ENCODE measurements at regions not wholly inside any gene's neighbourhood (a gene's known extent, or its start where the extent isn't known, plus 50 kb on each side); places are given as distances from the start of the nearest gene placed in this dataset.
A peak's percentile ranks its signal among the peaks of the same experiment; 100 is the strongest.

DNA sequence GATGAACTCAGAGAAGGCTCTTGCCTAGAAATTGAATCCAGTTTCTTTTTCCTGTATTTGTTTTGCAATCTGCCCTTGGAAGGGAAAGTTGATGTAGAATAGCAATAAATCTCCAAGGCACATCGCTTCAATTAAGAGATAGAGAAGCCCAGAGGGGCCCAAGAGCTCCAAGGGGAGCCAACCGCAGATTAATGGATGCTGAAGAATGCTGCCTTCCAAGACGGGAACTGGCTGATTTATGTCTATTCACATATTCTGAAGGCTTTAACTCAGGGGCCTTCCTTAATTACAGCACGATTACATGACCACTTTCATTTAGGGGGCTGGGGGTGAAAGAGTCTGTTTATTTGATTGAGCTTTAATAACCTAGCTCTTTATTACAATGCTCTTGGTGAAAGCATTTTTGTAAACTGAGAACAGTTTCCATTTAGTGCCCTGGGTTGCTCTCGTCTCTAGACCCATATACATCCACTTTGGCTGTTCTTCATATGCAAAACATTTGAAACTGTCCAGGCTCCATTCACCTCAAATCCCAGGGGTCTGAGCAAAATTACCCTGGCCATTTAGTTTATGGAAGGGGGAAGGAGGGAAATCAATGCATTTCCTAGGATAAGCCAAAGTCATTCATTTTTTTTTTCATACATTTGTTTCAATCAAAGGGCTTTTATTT, 87.4 kb upstream of the CLDN14 start (continued):
- no peak for TF ChIP-seq ZNF776 (tag by site-specific recombination; IDR thresholded peaks at IDR 0.05; ENCODE audit: borderline replicate concordance)
- peak; percentile 99 for TF ChIP-seq ZNF561 (tag by site-specific recombination; IDR thresholded peaks at IDR 0.05; ENCODE audit: borderline replicate concordance)
- TF ChIP-seq ZNF214 (tag by site-specific recombination; IDR thresholded peaks at IDR 0.05; ENCODE audit: borderline replicate concordance), result no peak
- no peak for TF ChIP-seq PRDM1 (tag by site-specific recombination; IDR thresholded peaks at IDR 0.05)
- TF ChIP-seq ZNF433 (tag by site-specific recombination; IDR thresholded peaks at IDR 0.05; ENCODE audit: low read depth), result no peak
- TF ChIP-seq ZNF530 (tag by site-specific recombination; IDR thresholded peaks at IDR 0.05; ENCODE audit: low read depth), result no peak
- peak; percentile 11; the same call in 1 of the 2 replicates for TF ChIP-seq ZNF426 (tag by site-specific recombination; IDR thresholded peaks at IDR 0.05)
- no peak for TF ChIP-seq EGR2 (tag by site-specific recombination; IDR thresholded peaks at IDR 0.05; ENCODE audit: low read depth)
- no peak for TF ChIP-seq HOXC10 (CRISPR knock-in tag; IDR thresholded peaks at IDR 0.05)
- no peak for TF ChIP-seq ZNF354C (tag by site-specific recombination; IDR thresholded peaks at IDR 0.05; ENCODE audit: borderline replicate concordance, low read depth)
- peak; percentile 85; the same call in 1 of the 2 replicates for TF ChIP-seq ZNF10 (tag by site-specific recombination; IDR thresholded peaks at IDR 0.05)
- TF ChIP-seq HOXA7 (CRISPR knock-in tag; IDR thresholded peaks at IDR 0.05; ENCODE audit: borderline replicate concordance), result no peak
- TF ChIP-seq ZNF670 (tag by site-specific recombination; IDR thresholded peaks at IDR 0.05; ENCODE audit: low read depth), result no peak
- peak; percentile 85 for TF ChIP-seq ZNF324 (tag by site-specific recombination; IDR thresholded peaks at IDR 0.05)
- no peak for TF ChIP-seq ZNF501 (tag by site-specific recombination; IDR thresholded peaks at IDR 0.05)
- no peak; the same call in 1 of the 2 replicates for TF ChIP-seq SCRT1 (tag by site-specific recombination; IDR thresholded peaks at IDR 0.05; ENCODE audit: borderline replicate concordance)
- TF ChIP-seq ZNF239 (tag by site-specific recombination; IDR thresholded peaks at IDR 0.05), result no peak
- TF ChIP-seq ZNF521 (tag by site-specific recombination; IDR thresholded peaks at IDR 0.05), result no peak
- no peak for TF ChIP-seq ZFP37 (tag by site-specific recombination; IDR thresholded peaks at IDR 0.05)
- TF ChIP-seq ZBTB21 (tag by site-specific recombination; IDR thresholded peaks at IDR 0.05), result peak; percentile 75; the same call in 1 of the 2 replicates
- TF ChIP-seq ZNF624 (tag by site-specific recombination; IDR thresholded peaks at IDR 0.05), result 0 out of 2 replicates have a peak, but pooled peaks have one; percentile 77
- TF ChIP-seq, protein P1, sequence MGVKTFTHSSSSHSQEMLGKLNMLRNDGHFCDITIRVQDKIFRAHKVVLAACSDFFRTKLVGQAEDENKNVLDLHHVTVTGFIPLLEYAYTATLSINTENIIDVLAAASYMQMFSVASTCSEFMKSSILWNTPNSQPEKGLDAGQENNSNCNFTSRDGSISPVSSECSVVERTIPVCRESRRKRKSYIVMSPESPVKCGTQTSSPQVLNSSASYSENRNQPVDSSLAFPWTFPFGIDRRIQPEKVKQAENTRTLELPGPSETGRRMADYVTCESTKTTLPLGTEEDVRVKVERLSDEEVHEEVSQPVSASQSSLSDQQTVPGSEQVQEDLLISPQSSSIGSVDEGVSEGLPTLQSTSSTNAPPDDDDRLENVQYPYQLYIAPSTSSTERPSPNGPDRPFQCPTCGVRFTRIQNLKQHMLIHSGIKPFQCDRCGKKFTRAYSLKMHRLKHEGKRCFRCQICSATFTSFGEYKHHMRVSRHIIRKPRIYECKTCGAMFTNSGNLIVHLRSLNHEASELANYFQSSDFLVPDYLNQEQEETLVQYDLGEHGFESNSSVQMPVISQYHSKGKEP (tag by site-specific recombination; IDR thresholded peaks at IDR 0.05), result peak; percentile 93
- TF ChIP-seq GLI2 (tag by site-specific recombination; IDR thresholded peaks at IDR 0.05; ENCODE audit: borderline replicate concordance, low read depth), result peak; percentile 95; the same call in 1 of the 2 replicates
- TF ChIP-seq, protein P2, sequence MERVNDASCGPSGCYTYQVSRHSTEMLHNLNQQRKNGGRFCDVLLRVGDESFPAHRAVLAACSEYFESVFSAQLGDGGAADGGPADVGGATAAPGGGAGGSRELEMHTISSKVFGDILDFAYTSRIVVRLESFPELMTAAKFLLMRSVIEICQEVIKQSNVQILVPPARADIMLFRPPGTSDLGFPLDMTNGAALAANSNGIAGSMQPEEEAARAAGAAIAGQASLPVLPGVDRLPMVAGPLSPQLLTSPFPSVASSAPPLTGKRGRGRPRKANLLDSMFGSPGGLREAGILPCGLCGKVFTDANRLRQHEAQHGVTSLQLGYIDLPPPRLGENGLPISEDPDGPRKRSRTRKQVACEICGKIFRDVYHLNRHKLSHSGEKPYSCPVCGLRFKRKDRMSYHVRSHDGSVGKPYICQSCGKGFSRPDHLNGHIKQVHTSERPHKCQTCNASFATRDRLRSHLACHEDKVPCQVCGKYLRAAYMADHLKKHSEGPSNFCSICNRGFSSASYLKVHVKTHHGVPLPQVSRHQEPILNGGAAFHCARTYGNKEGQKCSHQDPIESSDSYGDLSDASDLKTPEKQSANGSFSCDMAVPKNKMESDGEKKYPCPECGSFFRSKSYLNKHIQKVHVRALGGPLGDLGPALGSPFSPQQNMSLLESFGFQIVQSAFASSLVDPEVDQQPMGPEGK (tag by site-specific recombination; IDR thresholded peaks at IDR 0.05), result peak; percentile 80
- TF ChIP-seq, protein P3, sequence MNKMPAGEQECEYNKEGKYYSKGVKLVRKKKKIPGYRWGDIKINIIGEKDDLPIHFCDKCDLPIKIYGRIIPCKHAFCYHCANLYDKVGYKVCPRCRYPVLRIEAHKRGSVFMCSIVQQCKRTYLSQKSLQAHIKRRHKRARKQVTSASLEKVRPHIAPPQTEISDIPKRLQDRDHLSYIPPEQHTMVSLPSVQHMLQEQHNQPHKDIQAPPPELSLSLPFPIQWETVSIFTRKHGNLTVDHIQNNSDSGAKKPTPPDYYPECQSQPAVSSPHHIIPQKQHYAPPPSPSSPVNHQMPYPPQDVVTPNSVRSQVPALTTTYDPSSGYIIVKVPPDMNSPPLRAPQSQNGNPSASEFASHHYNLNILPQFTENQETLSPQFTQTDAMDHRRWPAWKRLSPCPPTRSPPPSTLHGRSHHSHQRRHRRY (tag by site-specific recombination; IDR thresholded peaks at IDR 0.05), result peak; percentile 91
- TF ChIP-seq, protein P4, sequence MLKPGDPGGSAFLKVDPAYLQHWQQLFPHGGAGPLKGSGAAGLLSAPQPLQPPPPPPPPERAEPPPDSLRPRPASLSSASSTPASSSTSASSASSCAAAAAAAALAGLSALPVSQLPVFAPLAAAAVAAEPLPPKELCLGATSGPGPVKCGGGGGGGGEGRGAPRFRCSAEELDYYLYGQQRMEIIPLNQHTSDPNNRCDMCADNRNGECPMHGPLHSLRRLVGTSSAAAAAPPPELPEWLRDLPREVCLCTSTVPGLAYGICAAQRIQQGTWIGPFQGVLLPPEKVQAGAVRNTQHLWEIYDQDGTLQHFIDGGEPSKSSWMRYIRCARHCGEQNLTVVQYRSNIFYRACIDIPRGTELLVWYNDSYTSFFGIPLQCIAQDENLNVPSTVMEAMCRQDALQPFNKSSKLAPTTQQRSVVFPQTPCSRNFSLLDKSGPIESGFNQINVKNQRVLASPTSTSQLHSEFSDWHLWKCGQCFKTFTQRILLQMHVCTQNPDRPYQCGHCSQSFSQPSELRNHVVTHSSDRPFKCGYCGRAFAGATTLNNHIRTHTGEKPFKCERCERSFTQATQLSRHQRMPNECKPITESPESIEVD (tag by site-specific recombination; IDR thresholded peaks at IDR 0.05), result peak; percentile 97
- no peak for TF ChIP-seq ZNF585B (tag by site-specific recombination; IDR thresholded peaks at IDR 0.05)
- TF ChIP-seq KLF8 (tag by site-specific recombination; IDR thresholded peaks at IDR 0.05), result no peak
- no peak for TF ChIP-seq KLF7 (tag by site-specific recombination; IDR thresholded peaks at IDR 0.05; ENCODE audit: borderline replicate concordance)
- peak; percentile 97 for TF ChIP-seq ZXDB (tag by site-specific recombination; IDR thresholded peaks at IDR 0.05)
- TF ChIP-seq ZFP41 (tag by site-specific recombination; IDR thresholded peaks at IDR 0.05; ENCODE audit: borderline replicate concordance), result no peak
- TF ChIP-seq, protein P5, sequence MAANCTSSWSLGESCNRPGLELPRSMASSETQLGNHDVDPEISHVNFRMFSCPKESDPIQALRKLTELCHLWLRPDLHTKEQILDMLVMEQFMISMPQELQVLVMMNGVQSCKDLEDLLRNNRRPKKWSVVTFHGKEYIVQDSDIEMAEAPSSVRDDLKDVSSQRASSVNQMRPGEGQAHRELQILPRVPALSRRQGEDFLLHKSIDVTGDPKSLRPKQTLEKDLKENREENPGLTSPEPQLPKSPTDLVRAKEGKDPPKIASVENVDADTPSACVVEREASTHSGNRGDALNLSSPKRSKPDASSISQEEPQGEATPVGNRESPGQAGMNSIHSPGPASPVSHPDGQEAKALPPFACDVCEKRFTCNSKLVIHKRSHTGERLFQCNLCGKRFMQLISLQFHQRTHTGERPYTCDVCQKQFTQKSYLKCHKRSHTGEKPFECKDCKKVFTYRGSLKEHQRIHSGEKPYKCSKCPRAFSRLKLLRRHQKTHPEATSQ (tag by site-specific recombination; IDR thresholded peaks at IDR 0.05), result peak; percentile 86
- TF ChIP-seq BCL11A (tag by site-specific recombination; IDR thresholded peaks at IDR 0.05; ENCODE audit: low read depth), result no peak
- no peak for TF ChIP-seq ZNF146 (tag by site-specific recombination; IDR thresholded peaks at IDR 0.05)

All from HEK293 (cell line).